ENCODE measurements at regions not wholly inside any gene's neighbourhood (a gene's known extent, or its start where the extent isn't known, plus 50 kb on each side); places are given as distances from the start of the nearest gene placed in this dataset.

DNA sequence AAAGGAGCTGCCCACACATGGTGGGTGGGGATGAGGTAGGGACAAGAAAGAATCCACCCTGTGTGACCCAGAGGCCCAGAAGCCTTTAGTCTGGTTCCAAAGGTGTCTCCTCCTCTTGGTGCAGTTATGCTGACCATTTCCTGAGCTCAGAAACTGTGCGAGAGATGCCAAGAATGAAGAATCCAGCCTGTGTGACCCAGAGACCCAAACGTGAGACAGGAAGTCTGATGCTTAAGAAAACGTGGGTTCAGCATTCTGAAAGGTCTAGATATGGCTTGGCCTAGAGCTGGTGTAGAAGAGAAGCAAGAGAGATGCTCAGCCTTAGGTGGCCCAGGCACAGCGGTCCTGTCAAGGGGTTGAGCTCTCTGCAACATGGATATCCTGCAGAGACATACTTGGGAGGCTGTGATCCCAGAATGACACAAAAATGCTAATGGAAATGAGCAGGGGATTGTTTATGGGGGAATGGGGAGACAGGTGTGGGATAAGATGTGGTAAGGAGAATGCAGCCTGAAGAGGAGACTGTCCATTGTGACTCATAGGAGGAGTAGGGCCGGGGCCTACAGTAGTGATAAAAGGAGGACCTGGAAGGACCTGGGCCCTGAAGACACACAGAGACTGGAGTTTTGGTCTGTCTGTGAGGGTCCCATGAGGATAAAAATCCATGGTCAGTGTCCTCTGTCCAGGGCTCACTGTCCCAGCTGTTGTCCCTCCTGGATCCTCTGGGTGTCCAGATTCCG is 79.0 kb downstream of the ZNF280B start:
- TF ChIP-seq POLR2AphosphoS5 (IDR thresholded peaks at IDR 0.05; ENCODE audit: low read depth, low read length) = no peak
- TF ChIP-seq ZNF816 (CRISPR knock-in tag; IDR thresholded peaks at IDR 0.05; ENCODE audit: borderline replicate concordance) = no peak
- TF ChIP-seq, protein P1, sequence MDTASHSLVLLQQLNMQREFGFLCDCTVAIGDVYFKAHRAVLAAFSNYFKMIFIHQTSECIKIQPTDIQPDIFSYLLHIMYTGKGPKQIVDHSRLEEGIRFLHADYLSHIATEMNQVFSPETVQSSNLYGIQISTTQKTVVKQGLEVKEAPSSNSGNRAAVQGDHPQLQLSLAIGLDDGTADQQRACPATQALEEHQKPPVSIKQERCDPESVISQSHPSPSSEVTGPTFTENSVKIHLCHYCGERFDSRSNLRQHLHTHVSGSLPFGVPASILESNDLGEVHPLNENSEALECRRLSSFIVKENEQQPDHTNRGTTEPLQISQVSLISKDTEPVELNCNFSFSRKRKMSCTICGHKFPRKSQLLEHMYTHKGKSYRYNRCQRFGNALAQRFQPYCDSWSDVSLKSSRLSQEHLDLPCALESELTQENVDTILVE (CRISPR knock-in tag; IDR thresholded peaks at IDR 0.05) = no peak
- TF ChIP-seq SMC3 (IDR thresholded peaks at IDR 0.05; ENCODE audit: low read length) = no peak
- no peak for TF ChIP-seq FOXP1 (IDR thresholded peaks at IDR 0.05)
- no peak for TF ChIP-seq FOXP1 (CRISPR knock-in tag; IDR thresholded peaks at IDR 0.05)
- no peak for TF ChIP-seq NR2C2 (CRISPR knock-in tag; IDR thresholded peaks at IDR 0.05; ENCODE audit: borderline replicate concordance)
- no peak for TF ChIP-seq SAFB2 (CRISPR knock-in tag; IDR thresholded peaks at IDR 0.05; ENCODE audit: borderline replicate concordance, low read depth)

Data from HepG2 (cell line).